NCI-H524 treated with DMSO at 0.1 percent for 48 hours (cell line): ENCODE measurements at regions not wholly inside any gene's neighbourhood (a gene's known extent, or its start where the extent isn't known, plus 50 kb on each side); places are given as distances from the start of the nearest gene placed in this dataset.

Experiments
- DNase-seq: peaks from one replicate; lab custom pipeline; 2025; lab: John Stamatoyannopoulos, UW

DNA sequence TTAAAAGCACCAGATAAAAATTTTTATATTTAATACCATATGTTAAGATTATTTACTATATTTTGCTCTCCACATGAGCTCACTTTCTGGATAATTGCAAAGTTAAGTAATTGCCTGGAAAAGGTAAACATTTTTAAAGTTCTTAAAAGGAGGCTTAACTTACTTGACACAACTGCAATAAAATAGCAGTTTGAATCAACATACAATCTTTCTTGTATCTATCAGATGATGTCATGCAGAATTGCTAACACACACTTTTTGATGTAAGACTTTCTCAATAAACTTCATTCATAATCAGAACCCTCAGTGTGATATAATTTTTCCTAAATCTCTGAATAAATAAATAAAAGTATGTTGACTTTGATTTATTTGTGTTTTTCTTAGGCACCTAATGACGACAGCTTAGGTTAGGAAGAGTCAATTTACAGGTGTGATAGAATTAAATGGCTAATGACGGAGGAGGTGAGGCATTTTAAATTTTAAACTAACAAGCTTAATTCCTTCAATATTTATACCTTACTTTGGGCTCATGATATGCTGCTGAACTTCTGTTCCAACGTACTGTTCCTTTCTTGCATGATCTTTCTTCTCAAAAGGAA is 99.5 kb downstream of the LYPLAL1 start:
- DNase-seq = no peak

- no peak for DNase-seq
These were observed 98.3 kb downstream of the LYPLAL1 start for GRCh38 chr1:219271818-219272535.

- no peak for DNase-seq
These were observed 95.5 kb downstream of the LYPLAL1 start for GRCh38 chr1:219269171-219269570.

GRCh38 chr1:219266524-219266923 is 92.8 kb downstream of the LYPLAL1 start:
- DNase-seq = no peak

DNA sequence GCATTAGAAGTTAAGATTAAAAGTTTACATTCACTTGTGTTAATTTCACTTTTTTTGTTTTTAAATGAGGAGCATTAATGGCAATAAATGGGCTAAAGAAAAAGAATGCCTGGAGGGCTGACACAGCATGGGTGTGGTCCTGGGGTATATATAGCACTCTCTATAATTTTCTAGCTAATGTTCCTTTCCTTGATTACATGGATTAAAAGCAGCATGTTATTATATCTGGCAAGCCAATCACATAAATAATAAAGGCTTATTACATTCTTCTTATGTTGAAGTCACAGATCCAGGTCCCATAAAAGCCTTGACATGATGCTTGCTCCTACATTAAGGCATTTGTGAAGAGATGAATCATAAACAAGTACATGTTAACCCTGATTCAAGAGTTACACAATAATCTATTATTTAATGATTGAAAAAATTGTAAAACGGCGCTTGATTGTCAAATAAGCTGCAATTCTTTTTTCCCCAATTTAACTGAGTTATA is 91.4 kb downstream of the LYPLAL1 start:
- no peak for DNase-seq

- no peak for DNase-seq
These were observed 90.9 kb downstream of the LYPLAL1 start for GRCh38 chr1:219264561-219264960.
